ENCODE measurements at regions not wholly inside any gene's neighbourhood (a gene's known extent, or its start where the extent isn't known, plus 50 kb on each side); places are given as distances from the start of the nearest gene placed in this dataset.

DNA sequence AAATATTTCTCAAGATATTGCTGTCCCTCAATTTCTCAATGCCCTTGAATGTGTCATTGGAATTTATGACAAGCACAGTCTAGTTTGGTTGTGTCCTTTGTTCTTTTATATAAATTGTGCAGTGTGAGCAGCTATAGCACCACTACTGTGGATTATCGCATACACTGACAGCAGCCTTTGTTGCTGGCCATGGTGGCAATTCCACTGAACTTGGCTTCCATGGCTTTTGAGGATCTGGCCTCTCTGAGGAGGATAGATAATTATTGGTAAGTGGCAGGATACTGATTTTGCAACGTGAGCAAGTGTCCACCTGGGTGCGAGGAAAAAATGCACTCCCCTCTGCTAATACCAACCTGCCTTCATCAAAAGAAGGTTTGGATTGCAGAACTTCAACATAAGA is 84.0 kb downstream of the RDH14 start:
- H2BK5ac ChIP-seq (ENCODE audit: low read depth, low read length, poor library complexity, severe bottlenecking), result no peak overlapping the region
- no peak overlapping the region for H4K91ac ChIP-seq (ENCODE audit: insufficient read depth, low read depth, low read length)
- H3K4me1 ChIP-seq (ENCODE audit: control insufficient read depth, insufficient read depth, low read length), result peaks cover 17% of the 10 kb centered on the region
- H3K36me3 ChIP-seq (ENCODE audit: control insufficient read depth, insufficient read depth, low read length), result no peaks in the 10 kb centered on the region
- H3K27me3 ChIP-seq (ENCODE audit: control insufficient read depth, insufficient read depth, low read length), result no peaks in the 10 kb centered on the region
- H2BK15ac ChIP-seq (ENCODE audit: low read depth, low read length), result no peak overlapping the region
- WGBS, 2 experiments (ENCODE audit: extremely low coverage in 2 of 2, insufficient read length in 1 of 2), result 100% methylated on average over 1 of the region's 3 CpGs; no CpG with 5 or more reads in 1 of the 2 experiments
- H3K18ac ChIP-seq (ENCODE audit: low read depth, low read length), result no peak overlapping the region
- no peak overlapping the region for H2AFZ ChIP-seq (replicated peaks; ENCODE audit: low read length, poor library complexity)
- no peak overlapping the region for H2BK120ac ChIP-seq (ENCODE audit: low read depth, low read length)
- peaks cover 10% of the 10 kb centered on the region for H3K9me1 ChIP-seq (ENCODE audit: insufficient read depth, low read length)
- H3K4ac ChIP-seq (ENCODE audit: low read depth, low read length), result no peak overlapping the region
- dilution Hi-C loops (cut with HindIII; ENCODE audit: low sequenced_read_pairs, unreplicated experiment) (no loop called here), intact Hi-C loops (cut with micrococcal nuclease) (no loop called here), in situ Hi-C loops (cut with MboI; ENCODE audit: low sequenced_read_pairs) (no loop called here)
- no peaks in the 10 kb centered on the region for H3K79me1 ChIP-seq (ENCODE audit: low read depth in 1 of 2, low read length in 2 of 2)
- CTCF ChIA-PET, result no interaction called here
- H3K23ac ChIP-seq (ENCODE audit: low read depth, low read length), result no peak overlapping the region
- no TSS peak for BruUV-seq (replicated peaks)
- no peak overlapping the region for H3K4me2 ChIP-seq (ENCODE audit: low read depth, low read length)
- H2BK20ac ChIP-seq (ENCODE audit: low read depth, low read length), result no peak overlapping the region
- no peak overlapping the region for H2AK9ac ChIP-seq (replicated peaks; ENCODE audit: low read depth, low read length, poor library complexity)
- no peak for TF ChIP-seq MXI1 (IDR thresholded peaks at IDR 0.05; ENCODE audit: borderline replicate concordance, low read depth, low read length)
- TF ChIP-seq MAFK (IDR thresholded peaks at IDR 0.05; ENCODE audit: low read depth, low read length), result no peak
- TF ChIP-seq, protein P1, sequence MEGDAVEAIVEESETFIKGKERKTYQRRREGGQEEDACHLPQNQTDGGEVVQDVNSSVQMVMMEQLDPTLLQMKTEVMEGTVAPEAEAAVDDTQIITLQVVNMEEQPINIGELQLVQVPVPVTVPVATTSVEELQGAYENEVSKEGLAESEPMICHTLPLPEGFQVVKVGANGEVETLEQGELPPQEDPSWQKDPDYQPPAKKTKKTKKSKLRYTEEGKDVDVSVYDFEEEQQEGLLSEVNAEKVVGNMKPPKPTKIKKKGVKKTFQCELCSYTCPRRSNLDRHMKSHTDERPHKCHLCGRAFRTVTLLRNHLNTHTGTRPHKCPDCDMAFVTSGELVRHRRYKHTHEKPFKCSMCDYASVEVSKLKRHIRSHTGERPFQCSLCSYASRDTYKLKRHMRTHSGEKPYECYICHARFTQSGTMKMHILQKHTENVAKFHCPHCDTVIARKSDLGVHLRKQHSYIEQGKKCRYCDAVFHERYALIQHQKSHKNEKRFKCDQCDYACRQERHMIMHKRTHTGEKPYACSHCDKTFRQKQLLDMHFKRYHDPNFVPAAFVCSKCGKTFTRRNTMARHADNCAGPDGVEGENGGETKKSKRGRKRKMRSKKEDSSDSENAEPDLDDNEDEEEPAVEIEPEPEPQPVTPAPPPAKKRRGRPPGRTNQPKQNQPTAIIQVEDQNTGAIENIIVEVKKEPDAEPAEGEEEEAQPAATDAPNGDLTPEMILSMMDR (conservative IDR thresholded peaks at IDR 0.05; ENCODE audit: low read depth, low read length), result no peak
- no peak for TF ChIP-seq NFE2L2 (IDR thresholded peaks at IDR 0.05; ENCODE audit: low read depth, low read length)
- TF ChIP-seq CEBPB (IDR thresholded peaks at IDR 0.05; ENCODE audit: low read depth, low read length), result no peak
- TF ChIP-seq CHD1 (IDR thresholded peaks at IDR 0.05; ENCODE audit: low read depth, low read length), result no peak
- TF ChIP-seq RAD21 (IDR thresholded peaks at IDR 0.05; ENCODE audit: low read length), result no peak
- no peak for TF ChIP-seq BHLHE40 (IDR thresholded peaks at IDR 0.05; ENCODE audit: low read depth, low read length)
- TF ChIP-seq ELK1 (IDR thresholded peaks at IDR 0.05; ENCODE audit: borderline replicate concordance, low read depth, low read length), result no peak
- no peak for TF ChIP-seq POLR2A (IDR thresholded peaks at IDR 0.05; ENCODE audit: low read depth, low read length)
- TF ChIP-seq FOS (IDR thresholded peaks at IDR 0.05; ENCODE audit: low read depth, low read length), result no peak
- TF ChIP-seq MAZ (IDR thresholded peaks at IDR 0.05; ENCODE audit: borderline replicate concordance, low read depth, low read length), result no peak
- ATAC-seq (ENCODE audit: low read depth), result no peak
- no peak overlapping the region for H3K14ac ChIP-seq (replicated peaks; ENCODE audit: low read depth, low read length)
- H3K9me3 ChIP-seq (ENCODE audit: control insufficient read depth, insufficient read depth, low read length), result no peaks in the 10 kb centered on the region
- no peak overlapping the region for H3K9ac ChIP-seq (ENCODE audit: low read depth, low read length)
- H4K8ac ChIP-seq (ENCODE audit: low read depth in 2 of 2, low read length in 2 of 2), result no peak overlapping the region
- H3K4me3 ChIP-seq (ENCODE audit: insufficient read depth, low read depth, low read length), result no peak overlapping the region
- H4K20me1 ChIP-seq (ENCODE audit: insufficient read depth, low read length), result no peaks in the 10 kb centered on the region
- POLR2A ChIA-PET (ENCODE audit: unreplicated experiment), result interaction anchor here (0.7 kb wide), 1 partner anchor 12 kb away, joined by 3 read pairs; no protein-coding TSS in a partner anchor
- no peak overlapping the region for H2AK5ac ChIP-seq (ENCODE audit: low read depth, low read length)
- no peak overlapping the region for H4K5ac ChIP-seq (ENCODE audit: low read depth, low read length)
- H3K27ac ChIP-seq (ENCODE audit: insufficient read depth, low read length), result no peak overlapping the region
- DNase-seq, result no peak
- no peak overlapping the region for H3K56ac ChIP-seq (ENCODE audit: extremely low read depth, insufficient read depth, low read length)

Data from IMR-90 (cell line).